DLD1 (cell line): ENCODE measurements at regions not wholly inside any gene's neighbourhood (a gene's known extent, or its start where the extent isn't known, plus 50 kb on each side); places are given as distances from the start of the nearest gene placed in this dataset.

Experiments
- in situ Hi-C: cut with HindIII; loops from 2 replicates; pipeline ENCODE4 v1.10.0; 2017; ENCODE audit warnings: low sequenced_read_pairs

DNA sequence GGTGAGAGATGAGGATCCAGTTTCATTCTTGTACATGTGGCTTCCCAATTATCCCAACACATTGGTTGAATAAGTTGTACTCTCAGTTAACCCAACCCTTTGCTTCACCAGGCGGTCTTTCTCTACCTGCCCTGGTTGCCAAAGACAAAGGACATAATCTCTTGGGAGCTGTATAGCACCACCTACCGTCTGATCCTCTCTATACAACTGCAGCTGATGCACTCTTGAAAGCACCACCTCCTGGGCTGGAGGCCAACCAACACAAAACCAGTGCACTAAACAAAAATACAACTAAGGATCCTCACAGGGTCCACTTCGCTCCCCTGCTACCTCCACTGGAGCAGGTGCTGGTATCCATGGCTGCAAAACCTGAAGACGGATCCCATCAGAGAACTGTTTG is 473.6 kb upstream of the NRXN1 start:
- in situ Hi-C loops: no loop called here

DNA sequence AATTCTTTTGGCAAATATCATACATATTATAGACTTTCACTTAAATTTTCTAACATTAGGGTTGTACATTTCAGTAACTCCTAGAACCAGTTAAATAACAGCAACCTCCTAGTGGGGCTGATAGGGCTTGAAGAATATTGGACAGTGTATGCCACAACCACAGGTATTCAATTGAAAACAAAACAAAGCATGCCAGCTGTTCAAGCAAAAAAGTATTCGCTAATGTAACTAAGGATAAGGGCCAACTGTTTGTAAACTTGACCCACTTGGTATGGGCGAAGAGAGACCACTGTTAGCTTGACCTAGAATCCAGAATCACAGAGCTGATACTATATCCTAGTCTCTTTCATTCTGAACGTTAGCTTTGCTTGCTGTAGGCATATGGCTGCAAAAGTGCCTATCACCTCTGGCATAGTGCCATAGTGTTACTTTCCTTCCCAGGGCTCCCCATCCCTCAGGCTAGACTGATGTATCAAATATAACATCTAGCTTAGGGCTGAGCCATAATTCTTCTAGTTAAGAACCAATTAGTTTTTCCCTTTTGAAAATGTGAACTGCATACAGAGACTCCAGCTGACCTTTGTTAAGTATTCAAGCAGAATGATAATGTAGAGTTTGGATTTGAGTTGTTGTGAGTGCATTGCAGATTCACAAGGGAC is 458.8 kb upstream of the NRXN1 start:
- in situ Hi-C loops: no loop called here

DNA sequence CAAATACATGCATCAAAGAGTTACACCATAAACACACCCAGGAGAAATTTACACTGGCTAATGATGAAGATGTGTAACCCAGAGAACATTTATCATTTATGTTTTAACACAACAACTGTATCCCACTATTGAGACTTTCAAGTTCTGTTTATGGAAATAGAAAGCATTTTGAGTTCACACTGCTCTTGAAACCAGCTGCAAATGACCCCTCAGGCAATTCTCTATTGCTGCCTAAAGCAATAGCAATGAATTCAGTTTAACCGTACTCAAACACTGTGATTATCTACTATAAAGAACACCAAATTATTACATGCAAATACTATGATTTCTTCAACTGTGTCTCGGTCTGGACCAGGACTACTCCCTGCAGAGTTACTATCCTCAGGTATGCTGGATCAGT is 452.7 kb upstream of the NRXN1 start:
- in situ Hi-C loops: no loop called here

DNA sequence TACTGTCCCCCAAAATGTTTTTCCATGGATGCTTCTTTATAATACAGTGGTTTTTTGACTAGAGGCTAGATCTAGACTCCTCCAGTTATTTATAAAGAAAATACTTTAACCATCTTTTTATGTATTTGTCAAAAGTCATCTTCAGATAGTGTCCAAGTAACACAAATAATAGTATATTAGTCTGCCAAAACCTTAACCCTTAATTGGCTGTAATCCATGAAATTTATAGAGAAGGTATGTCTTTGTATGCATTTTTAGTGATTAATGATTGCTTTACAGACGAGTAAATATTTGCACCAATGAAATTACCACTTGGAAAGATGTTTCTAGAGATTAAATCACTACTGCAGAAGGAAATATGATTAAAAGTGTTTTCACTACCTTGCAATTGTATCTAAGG is 451.8 kb upstream of the NRXN1 start:
- in situ Hi-C loops: no loop called here

DNA sequence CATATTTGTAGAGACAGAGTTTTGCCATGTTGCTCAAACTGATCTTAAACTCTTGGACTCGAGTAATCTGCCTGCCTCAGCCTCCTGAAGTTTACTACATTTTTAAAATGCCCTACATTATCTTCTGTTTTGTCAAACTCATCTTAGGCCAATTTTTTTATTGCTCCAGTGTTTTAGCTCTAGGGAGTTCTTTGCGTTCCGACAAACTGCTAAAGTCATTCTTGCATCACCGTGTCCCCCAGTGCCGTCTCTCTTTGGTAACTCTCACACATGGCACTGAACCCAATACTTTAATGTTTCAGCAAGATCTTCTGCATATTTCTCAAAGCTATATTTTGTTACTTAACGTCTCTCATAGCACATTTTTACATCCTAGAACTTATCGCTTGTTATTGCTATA is 440.9 kb upstream of the NRXN1 start:
- in situ Hi-C loops: no loop called here

DNA sequence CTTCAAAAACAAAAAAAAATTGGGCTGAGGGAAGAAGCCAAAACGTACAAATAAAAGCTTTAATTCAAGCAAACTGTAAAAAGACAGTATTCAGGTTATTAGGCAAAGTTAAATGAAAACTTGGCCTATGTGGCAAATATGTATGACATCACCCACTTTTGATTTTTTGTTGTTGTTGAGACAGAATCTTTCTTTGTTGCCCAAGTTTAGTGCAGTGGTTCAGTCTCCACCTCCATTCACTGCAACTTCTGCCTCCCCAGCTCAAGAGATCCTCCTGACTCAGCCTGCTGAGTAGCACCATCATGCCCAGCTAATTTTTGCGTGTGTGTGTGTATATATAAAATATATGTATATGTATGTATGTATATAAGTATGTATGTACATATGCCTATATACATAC is 440.4 kb upstream of the NRXN1 start:
- in situ Hi-C loops: no loop called here

DNA sequence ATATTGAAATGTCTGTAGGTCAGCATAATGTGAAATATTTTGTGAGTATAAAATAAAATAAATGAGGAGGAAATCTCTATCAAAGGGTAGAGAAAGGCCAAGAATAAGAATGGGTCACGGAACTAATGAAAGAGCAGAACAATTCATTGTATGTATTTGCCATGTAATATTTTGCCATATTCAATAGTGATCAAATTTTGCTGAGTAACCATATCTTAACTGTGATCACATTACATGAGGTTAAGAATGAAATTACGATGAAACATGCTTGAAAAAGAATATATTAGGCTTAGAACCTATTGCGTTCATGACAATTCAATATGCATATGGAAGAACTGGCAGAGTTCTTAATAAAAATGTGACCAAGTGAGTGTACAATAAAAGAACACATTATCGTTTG is 437.2 kb upstream of the NRXN1 start:
- in situ Hi-C loops: no loop called here

DNA sequence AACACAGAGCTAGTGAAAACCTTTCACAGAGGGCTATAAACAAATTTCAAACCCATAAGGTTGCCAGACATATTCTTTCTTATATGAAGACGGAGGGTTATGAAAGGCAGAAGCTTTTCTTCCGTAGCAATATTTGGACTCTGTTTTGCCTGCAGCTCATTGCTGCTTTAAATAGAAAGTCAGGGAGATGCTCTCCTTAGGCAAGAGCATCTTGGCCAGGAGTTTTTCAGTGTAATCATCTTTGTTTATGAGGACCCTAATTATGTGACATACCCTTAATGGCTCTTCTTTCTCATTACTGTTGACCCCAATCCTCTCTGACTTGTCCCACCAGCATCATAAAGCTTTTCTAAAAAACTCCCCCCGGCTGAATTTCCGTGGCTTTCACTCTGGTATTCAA is 433.4 kb upstream of the NRXN1 start:
- in situ Hi-C loops: no loop called here

DNA sequence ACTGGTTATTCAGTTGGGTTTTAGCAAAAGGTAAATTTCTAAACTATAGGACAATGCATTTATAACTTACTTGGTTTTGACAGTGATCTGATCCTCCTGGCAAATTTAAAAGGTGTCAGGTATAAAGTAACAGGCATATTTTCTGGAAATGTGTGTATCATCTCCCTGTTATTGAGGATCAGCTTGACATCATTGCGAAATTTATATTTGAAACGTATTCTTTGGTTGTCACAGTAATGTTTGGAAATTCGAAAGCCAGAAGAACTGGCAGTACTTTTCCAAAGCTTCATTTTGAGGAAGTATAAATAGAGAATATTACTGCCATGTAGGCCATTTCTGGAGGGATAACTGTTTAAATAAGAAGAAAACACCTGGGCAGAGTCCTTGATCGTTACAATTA is 422.2 kb upstream of the NRXN1 start:
- in situ Hi-C loops: no loop called here

DNA sequence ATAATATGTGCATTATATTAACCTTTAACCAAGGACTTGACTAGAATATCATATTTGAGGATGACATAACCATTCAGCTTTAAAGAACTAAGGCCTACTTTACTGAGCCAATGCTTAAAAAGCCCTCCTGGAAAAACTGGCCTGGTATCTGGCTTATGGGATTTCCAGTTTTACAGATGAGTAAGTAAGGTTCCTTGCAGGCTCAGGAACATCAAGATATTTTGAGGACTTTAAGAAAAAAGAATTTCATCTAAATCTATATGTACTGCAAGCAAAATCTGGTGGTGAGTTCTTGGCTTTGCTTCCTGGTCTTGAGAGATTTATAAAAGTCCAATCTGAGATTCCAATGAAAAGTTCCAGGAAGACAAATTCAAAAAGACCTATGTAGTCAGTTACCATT is 417.0 kb upstream of the NRXN1 start:
- in situ Hi-C loops: no loop called here

DNA sequence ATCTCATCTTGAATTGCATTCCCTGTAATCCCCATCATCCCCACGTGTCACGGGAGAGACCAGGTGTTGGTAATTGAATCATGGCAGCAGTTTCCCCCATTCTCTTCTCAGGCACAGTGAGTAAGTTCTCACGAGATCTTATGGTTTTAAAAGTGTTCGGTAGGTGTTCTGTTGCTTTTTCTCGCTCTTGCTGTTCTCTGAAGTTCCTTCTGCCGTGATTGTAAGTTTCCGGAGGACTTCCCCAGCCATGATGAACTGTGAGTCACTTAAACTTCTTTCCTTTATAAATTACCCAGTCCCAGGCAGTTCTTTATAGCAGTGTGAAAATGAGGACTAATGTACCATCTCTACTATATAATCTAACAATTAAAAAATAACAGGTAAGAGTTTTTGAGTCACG is 409.9 kb upstream of the NRXN1 start:
- in situ Hi-C loops: no loop called here

DNA sequence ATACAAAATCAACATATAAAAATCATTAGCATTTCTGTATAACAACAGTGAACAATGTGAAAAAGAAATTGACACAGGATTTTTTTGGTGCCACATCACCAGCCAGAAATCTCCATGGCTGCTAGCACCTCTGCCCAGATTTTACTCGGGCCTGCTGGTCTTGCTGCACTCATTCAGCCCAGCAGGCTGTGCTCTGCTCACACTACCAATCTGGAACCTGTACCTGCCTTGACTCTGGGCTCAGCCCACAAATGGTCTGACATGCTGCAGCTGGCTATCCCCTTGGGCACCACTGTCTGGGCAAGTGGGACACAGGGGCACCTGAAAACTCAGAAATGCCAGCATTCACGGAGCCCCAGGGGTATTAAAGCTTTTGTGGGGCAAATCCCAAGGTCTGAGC is 392.5 kb upstream of the NRXN1 start:
- in situ Hi-C loops: no loop called here

DNA sequence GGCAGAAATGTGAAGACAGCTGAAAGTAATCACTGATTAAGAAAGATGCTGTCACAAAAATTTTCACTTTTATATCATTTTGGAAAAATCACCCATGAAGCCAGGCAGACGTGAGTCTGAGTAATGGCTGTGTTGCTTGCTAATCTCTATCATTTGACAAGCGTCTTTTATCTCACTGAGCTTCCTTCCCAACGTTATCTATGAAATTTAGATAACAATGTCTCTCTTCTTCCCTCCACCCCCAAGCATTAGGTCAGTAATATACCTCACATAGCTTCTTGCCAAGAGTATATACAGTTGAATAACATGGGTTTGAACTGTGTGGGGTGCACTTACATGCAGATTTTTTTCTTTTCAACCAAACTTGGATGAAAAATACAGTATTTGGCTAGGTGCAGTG is 388.6 kb upstream of the NRXN1 start:
- in situ Hi-C loops: no loop called here

DNA sequence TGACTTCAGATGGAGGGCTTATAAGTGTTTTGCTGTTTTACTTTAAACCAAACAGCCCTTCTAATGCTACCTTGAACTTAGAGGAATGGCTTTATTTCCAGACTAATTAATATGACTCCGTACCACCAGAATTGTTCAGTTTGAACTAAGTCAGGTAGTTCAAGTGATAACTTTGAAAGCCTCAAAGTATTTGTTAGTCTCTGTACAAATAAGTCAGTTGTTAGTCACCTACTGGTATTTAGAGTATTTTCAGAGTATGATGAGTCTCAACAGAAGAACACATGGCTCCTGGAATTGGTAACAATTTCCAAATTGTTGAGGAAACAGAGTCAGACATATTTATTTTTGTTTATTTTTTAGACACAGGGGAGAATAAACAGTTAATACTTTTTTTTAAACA is 381.8 kb upstream of the NRXN1 start:
- in situ Hi-C loops: no loop called here

DNA sequence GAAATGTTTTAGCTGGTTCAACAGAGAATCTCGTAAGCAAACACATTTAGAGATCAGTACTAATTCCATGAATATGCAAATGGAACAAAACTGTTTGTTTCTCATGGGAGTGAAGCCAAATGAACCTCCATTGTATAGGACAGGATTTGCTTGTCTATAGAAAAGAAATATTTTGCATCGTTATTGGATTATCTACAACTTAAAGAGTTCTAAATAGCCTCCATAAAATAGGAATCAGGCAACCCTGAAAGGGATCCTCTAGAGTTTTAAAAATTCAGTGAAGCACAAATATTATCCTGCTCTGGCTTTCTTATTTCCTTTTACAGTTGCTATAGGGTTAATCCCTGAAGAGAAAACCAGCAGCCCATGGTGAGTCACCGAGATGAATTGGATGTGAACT is 378.4 kb upstream of the NRXN1 start:
- in situ Hi-C loops: no loop called here

DNA sequence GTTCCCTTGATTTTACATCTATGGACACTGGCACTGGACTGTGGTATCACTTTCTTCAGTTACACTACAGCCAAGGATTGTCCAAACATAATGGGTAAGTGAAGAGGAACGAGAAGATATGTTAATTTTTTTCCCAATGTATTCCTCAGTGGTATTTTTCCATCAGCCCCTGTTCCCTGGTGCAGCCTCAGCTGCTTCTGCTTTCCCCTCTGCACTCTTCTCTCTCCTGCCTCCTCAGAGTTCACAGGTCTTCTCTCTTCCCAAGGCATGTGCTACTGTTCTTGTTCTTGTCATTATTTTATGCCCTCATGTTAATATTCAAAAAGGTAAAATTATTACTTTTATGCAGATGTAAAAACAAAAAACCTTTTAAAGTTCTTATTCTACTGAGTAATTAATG is 378.0 kb upstream of the NRXN1 start:
- in situ Hi-C loops: no loop called here

DNA sequence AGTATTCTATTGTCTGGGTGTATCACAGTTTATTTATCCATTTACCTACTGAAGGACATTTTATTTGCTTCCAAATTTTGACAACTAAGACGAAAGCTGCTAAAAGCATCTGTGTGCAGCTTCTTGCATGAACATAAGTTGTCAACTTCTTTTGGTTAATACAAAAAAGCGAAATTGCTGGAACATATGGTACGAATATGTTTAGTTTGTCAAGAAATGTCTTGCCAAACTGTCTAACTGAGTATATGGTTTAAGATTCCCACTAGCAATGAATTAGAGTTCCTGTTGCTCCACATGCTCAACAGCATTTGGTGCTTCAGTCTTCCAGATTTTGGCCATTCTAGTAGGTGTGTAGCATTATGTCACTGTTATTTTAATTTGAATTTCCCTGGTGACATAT is 372.3 kb upstream of the NRXN1 start:
- in situ Hi-C loops: no loop called here

DNA sequence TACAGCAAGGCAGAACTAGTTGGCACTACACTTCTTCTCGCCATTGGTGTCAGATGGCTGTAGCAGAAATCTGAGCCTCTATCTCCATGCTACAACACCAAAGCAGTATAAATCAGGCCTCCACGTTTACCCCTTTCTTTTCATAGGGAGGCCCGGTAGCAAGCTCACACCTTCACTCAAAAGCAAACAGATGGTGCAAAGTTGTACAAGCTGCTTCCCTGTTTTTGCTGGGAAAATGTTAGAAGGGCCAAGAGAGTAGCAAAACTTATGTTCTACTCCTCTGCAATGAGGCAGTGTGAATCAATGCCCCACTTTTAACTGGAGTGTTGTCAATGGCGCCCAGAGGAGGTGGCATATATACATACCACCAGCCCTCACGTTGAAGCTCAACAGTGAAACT is 369.6 kb upstream of the NRXN1 start:
- in situ Hi-C loops: no loop called here

DNA sequence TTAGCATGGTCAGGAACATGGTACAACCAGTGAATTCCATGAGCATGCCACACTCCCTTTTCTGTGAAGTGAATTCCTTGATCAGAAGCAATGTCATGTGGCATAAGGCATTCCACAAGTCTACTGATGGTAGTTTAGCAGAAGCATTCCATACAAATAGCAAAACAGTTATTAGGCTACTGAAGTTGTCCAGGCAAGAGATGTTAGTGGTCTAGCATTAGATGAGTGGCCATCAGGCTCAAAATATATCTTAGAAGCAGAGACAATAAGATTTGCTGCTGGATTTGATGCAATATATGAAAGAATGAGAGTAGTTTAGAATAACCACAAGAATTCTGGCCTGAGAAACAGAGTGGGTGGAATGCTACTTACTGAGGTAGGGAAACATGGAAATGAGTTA is 355.3 kb upstream of the NRXN1 start:
- in situ Hi-C loops: no loop called here

DNA sequence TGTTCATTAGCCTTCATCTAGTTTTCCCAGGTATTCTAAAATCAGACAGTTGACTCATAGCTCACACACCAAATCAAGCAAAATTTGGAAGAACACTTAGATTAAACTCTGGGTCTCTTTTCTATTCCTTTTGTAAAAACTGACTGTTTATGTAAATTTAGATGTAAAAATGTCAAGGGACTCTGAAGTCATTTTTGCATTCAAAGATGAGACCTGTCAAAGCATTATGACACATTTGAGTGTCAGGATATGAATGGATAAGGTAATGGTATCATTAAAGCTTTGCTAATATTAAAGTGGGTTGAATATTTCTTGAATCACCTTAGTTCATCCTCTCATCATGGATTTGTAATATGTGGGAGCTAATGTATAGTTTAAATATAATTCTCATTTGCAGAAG is 348.1 kb upstream of the NRXN1 start:
- in situ Hi-C loops: no loop called here

DNA sequence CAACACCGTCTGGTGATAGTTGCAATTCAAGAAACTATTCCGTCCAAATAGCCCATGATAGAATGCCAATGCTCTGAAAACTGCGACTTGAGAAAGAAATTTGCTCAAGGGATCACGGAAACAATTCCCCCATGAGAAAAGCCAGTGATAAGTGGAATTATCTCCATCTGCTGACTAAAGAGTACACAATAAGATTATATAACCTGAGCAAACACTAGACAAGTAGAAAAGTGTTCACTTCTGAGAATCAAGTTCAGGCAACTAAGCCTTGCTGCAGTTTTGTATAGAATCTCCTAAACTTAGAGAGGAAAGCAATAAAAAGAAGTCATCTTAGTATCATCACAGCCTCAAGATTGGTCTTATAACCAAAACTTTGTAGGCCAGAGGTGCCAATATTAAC is 336.3 kb upstream of the NRXN1 start:
- in situ Hi-C loops: no loop called here

DNA sequence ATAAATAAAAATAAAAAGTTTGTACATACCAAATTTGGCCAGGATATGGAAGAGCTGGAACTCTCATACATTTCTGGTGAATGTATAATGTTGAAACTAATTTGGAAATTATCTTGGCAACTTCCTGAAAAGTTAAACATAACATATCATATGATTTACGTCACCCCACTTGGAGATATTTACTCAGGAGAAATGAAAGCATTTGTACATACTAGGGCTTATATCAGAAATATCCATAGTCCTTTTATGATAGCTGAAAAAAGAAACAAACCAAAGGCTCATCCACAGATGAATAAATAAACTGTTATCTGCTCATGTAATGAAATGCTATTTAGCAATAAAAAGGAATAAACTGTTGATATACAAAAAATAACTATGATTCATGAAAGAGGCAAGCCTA is 318.2 kb upstream of the NRXN1 start:
- in situ Hi-C loops: no loop called here

DNA sequence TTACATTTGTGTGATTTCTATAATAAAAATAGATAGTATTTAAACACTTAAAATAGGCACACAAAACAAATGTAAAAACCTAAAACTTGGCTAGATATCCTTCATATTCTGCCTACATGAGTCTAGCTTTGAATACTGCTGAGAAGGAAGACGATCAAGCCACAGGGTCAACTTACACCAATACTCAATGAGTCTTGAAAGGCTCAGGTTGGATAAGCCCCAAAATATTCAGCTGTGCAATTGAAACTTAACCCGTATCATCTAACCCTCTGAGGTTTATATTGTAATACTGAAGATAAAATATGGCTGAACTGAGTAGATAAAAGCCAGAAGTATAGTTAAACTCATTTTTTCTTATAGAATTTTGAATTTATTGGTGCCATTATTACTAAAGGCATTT is 313.0 kb upstream of the NRXN1 start:
- in situ Hi-C loops: no loop called here
